ENCODE measurements at regions not wholly inside any gene's neighbourhood (a gene's known extent, or its start where the extent isn't known, plus 50 kb on each side); places are given as distances from the start of the nearest gene placed in this dataset.

GRCh38 chr15:59862191-59863155 lies 141.6 kb upstream of the FOXB1 start:
- Histone ChIP-seq H3F3A (ENCODE audit: insufficient read depth) (no peaks in the 10 kb centered on the region), H3K9me3 (ENCODE audit: insufficient read depth, low read length) (no peaks in the 10 kb centered on the region), H4K20me1 (ENCODE audit: low read depth, low read length) (no peaks in the 10 kb centered on the region), H3K27me3 (ENCODE audit: low read length) (no peaks in the 10 kb centered on the region), H3K27ac (ENCODE audit: low read depth, low read length) (no peak overlapping the region), H3K9ac (ENCODE audit: low read length) (no peak overlapping the region), H3K36me3 (ENCODE audit: low read length) (no peaks in the 10 kb centered on the region), H3K4me2 (ENCODE audit: low read depth, low read length, poor library complexity, severe bottlenecking) (no peak overlapping the region), H3K4me3 (ENCODE audit: insufficient read depth, low read length, poor library complexity, severe bottlenecking) (no peak overlapping the region), H3K9me2 (replicated peaks; ENCODE audit: insufficient read depth, low read length) (no peaks in the 10 kb centered on the region), H2AFZ (ENCODE audit: low read depth, low read length, severe bottlenecking) (no peak overlapping the region), H3K79me2 (ENCODE audit: insufficient read depth, low read length) (no peaks in the 10 kb centered on the region)
- TF ChIP-seq CTCF (IDR thresholded peaks at IDR 0.05; ENCODE audit: insufficient read depth, low read length, poor library complexity, severe bottlenecking) (no peak), EZH2phosphoT487 (conservative IDR thresholded peaks at IDR 0.05; ENCODE audit: low read length) (no peak)

- H3K79me2 ChIP-seq (ENCODE audit: insufficient read depth, low read length) = no peaks in the 10 kb centered on the region
- no peak overlapping the region for H3K27ac ChIP-seq (ENCODE audit: low read depth, low read length)
- no peaks in the 10 kb centered on the region for H3K36me3 ChIP-seq (ENCODE audit: low read length)
- no peaks in the 10 kb centered on the region for H3K27me3 ChIP-seq (ENCODE audit: low read length)
- no peak overlapping the region for H2AFZ ChIP-seq (ENCODE audit: low read depth, low read length, severe bottlenecking)
- no peak overlapping the region for H3K4me3 ChIP-seq (ENCODE audit: insufficient read depth, low read length, poor library complexity, severe bottlenecking)
- H3K4me2 ChIP-seq (ENCODE audit: low read depth, low read length, poor library complexity, severe bottlenecking) = no peak overlapping the region
- no peak overlapping the region for H3K9ac ChIP-seq (ENCODE audit: low read length)
- H4K20me1 ChIP-seq (ENCODE audit: low read depth, low read length) = no peaks in the 10 kb centered on the region
- H3F3A ChIP-seq (ENCODE audit: insufficient read depth) = no peaks in the 10 kb centered on the region
- TF ChIP-seq CTCF (IDR thresholded peaks at IDR 0.05; ENCODE audit: insufficient read depth, low read length, poor library complexity, severe bottlenecking) (no peak), EZH2phosphoT487 (conservative IDR thresholded peaks at IDR 0.05; ENCODE audit: low read length) (no peak)
- H3K9me2 ChIP-seq (replicated peaks; ENCODE audit: insufficient read depth, low read length) = no peaks in the 10 kb centered on the region
- no peaks in the 10 kb centered on the region for H3K9me3 ChIP-seq (ENCODE audit: insufficient read depth, low read length)
These were observed 156.1 kb upstream of the FOXB1 start for GRCh38 chr15:59847968-59848367.

GRCh38 chr15:59845942-59846499 lies 156.9 kb upstream of the BNIP2 start:
- Histone ChIP-seq H3K79me2 (ENCODE audit: insufficient read depth, low read length) (no peaks in the 10 kb centered on the region), H2AFZ (ENCODE audit: low read depth, low read length, severe bottlenecking) (no peak overlapping the region), H4K20me1 (ENCODE audit: low read depth, low read length) (no peaks in the 10 kb centered on the region), H3K9ac (ENCODE audit: low read length) (no peak overlapping the region), H3K4me3 (ENCODE audit: insufficient read depth, low read length, poor library complexity, severe bottlenecking) (no peak overlapping the region), H3K9me2 (replicated peaks; ENCODE audit: insufficient read depth, low read length) (no peaks in the 10 kb centered on the region), H3K27me3 (ENCODE audit: low read length) (no peaks in the 10 kb centered on the region), H3F3A (ENCODE audit: insufficient read depth) (no peaks in the 10 kb centered on the region), H3K36me3 (ENCODE audit: low read length) (no peaks in the 10 kb centered on the region), H3K27ac (ENCODE audit: low read depth, low read length) (no peak overlapping the region), H3K9me3 (ENCODE audit: insufficient read depth, low read length) (no peaks in the 10 kb centered on the region), H3K4me2 (ENCODE audit: low read depth, low read length, poor library complexity, severe bottlenecking) (no peak overlapping the region)
- TF ChIP-seq CTCF (IDR thresholded peaks at IDR 0.05; ENCODE audit: insufficient read depth, low read length, poor library complexity, severe bottlenecking) (no peak), EZH2phosphoT487 (conservative IDR thresholded peaks at IDR 0.05; ENCODE audit: low read length) (no peak)
